22Rv1 (cell line): ENCODE measurements at regions not wholly inside any gene's neighbourhood (a gene's known extent, or its start where the extent isn't known, plus 50 kb on each side); places are given as distances from the start of the nearest gene placed in this dataset.

ENCODE experiments used
- CTCF ChIP-seq: fragments of 450-650 bp; IDR thresholded peaks from 2 replicates; pipeline ENCODE4 v1.5.1; 2017; ENCODE audit warnings: mild to moderate bottlenecking
- ZFX ChIP-seq: fragments of 450-650 bp; IDR thresholded peaks from 2 replicates; pipeline ENCODE4 v1.6.1; 2017; ENCODE audit warnings: antibody characterized with exemption, borderline replicate concordance

- TF ChIP-seq CTCF (no peak), ZFX (no peak)
Observed at GRCh38 chr18:27845897-27846296, 331.0 kb downstream of the CDH2 start.
